HG03045 (cell line): ENCODE measurements at regions not wholly inside any gene's neighbourhood (a gene's known extent, or its start where the extent isn't known, plus 50 kb on each side); places are given as distances from the start of the nearest gene placed in this dataset.

ENCODE experiments used
- ATAC-seq: cut with Tn5 transposase; IDR thresholded peaks from one replicate; pipeline ENCODE4 v1.9.1; 2021; ENCODE audit warnings: mild to moderate bottlenecking, moderate library complexity; ENCODE audit not compliant: unreplicated experiment

DNA sequence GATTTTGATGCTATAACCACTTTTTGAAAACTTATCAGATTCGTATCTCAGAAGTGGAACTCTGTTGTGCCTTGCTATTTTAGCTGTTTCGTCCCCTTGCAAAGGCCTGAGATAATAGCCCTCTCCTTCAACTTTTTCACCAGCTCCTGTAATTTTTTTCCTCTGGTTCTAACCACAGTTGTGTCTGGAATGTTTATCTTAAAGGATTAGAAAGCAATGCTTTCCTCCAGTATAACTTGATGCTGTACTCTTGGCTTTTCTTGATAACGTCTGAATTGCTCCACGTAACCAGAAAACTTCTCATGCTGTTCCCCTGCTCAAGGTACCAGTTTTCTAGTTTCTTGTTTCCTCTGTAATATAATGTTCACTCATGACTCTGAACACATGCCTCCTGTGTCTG is 209.4 kb downstream of the DTWD2 start:
- no peak for ATAC-seq

DNA sequence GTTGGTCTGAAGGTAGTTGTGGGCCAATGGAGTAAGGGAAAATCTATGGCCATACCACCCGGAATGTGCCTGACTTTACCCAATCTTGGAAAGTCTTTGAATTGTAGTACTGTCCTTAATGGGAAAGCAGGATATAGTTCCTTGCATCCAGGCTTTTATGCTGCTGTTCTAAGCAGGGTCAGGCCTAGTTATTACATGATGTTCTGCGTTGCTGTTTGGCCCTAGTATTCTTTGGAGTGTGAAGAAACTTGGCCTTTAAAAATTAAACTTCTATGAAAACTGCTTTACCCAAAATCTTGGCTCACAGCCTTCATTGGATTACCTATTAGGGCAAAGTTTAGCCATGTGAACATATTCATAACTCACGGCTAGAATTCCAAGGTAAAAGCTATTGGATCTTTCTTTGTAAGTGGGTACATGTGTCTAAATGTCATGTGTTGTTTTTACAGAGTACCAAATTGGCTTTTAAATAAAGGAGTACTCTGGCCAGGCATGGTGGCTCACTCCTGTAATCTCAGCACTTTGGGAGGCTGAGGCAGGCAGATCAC is 211.1 kb downstream of the DTWD2 start:
- ATAC-seq = no peak

DNA sequence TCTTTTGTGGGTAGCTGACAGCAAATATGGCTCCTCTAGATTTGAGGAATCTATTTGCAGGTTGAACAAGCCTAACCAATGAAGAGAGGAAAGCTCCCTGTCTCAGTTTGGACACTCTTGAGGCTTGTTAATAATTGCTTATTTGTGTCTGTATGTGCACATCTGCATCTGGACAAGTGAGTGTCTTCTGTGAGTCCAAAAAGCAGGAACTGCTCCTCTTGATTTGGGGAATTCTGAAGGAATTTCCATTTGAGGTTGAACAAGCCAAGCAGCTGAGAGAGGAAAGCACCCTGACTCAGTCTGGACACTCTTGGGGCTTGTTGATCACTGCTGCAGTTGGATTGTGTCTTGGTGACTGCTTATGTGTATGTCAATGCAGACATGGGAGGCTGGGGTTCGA is 211.6 kb downstream of the DTWD2 start:
- peak; percentile 79 for ATAC-seq

DNA sequence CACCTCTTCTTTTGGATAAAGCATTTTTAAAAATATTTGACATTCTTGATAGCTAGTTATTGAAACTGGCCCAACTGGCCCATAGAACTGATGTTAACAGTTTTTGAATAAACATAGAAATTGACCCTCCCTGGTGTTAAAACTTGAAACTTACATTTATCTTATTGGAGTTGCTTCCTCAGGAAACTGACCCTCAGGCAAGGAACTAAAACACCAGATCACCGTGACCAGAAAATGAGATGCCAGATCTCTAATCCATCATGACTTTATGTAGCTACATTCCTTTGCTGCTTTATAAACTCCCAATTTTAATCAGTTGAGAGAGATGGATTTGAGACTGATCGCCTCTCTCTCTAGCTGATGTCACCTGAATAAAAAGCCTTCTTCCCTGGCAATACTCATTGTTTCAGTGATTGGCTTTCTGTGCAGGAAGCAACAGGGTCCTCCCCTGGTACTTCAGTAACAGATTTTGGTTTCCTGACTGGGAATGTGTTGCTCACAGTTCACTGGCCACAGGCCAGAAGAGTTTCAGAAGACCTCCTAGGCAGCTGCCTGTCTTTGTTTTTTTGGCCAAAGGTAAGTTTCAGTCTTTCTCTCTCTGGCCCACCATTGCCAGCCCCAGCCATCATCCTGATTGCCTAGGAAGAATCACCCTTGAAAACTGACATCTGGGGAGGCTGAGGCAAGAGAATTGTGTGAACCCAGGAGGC is 212.4 kb downstream of the DTWD2 start:
- no peak for ATAC-seq

DNA sequence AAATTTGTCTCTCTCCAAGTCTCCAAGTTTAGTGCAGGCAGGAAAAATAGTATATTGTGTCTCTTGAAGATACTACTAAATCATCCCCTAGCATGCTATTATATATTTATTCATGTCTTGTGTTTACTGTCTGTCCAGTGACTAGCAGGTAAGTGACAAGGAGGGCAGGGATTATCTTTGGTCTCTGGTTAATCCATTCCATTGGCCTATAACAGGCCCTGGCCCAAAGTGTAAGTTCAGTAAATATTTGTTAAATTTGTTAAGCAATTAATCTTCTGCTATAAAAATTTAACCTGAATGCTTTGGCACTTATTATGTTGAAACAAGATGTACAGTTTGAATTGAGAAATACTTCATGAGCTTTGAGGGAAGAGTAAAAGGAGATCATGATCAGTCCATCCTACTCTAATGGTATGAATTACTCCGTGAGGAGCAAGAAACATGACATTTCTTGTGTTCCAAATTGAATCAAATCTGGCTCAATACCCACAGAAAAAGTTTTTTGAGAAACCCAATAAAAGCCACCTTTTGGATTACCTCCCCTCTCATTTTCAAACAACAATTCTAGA is 219.7 kb downstream of the DTWD2 start:
- no peak for ATAC-seq

DNA sequence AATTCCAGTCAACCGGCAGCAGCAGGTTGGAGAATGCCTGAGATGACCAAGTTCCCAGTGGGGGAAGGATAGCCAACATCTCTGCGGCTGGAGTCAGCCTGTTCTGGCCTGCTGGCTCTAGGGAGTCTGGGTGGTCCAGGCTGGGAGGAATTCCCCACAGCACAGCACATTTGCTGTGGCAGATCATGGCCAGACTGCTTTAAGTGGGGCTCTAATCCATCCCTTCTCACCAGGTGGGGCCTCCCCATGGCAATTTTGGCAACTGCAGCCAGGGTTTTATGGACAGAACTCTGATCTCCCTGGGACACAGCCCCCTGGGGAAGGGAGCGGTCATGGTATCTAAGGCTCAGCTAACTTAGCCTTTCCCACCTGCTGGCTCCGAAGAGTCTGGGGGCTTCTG is 226.1 kb downstream of the DTWD2 start:
- ATAC-seq = no peak

DNA sequence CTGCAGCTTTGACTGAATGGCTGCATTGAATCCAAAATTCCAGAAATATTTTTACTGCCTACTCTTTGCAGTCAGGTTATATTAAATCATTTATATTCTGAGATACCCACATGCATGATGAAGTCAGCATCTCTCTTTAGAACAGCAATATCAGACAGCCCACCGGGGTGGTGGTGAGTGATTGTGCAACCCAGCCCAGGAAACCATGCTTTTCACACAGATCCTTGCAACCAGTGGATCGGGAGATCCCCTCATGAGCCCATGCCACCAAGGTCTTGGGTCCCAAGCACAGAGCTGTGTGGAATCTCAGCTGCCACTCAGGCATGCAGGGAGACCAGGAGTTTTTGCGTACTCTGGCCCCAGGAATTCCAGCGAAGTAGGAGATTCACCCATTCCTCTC is 226.5 kb downstream of the DTWD2 start:
- no peak for ATAC-seq

DNA sequence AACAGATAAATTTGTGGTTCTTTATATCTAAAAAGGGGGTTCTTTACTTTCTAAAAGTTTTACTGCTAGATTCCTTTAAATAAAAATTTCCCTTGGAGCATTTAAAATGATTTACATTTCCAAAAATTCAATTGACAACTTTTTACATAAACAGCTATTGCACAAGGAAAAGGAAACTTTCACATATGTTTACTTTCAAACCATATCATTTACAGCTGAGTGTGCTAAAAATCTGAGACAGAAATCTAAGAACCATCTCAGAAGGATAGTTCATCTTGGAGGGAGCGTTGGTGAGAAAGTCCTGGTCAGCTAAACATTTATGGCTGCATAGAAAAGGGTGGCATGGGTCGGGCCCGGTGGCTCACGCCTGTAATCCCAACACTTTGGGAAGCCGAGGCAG is 235.4 kb downstream of the DTWD2 start:
- ATAC-seq = no peak

DNA sequence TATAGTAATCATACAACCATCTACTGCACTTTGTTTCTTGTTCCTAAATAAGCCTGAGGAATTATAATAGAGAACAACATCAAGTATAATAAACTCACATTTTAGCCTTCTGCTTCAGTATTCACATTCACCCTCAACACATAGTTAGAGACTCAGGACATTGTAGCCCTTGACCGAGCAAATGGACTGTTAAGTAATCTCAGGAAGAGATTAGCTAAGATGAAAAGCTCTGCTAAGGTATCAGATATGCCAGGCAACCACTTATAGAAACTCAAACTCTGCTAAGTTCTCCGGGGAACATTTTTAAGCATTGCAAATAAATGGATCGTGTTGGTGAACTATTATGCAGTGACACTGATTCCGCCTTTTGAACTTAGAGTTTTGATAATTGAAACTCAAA is 252.0 kb downstream of the DTWD2 start:
- no peak for ATAC-seq

DNA sequence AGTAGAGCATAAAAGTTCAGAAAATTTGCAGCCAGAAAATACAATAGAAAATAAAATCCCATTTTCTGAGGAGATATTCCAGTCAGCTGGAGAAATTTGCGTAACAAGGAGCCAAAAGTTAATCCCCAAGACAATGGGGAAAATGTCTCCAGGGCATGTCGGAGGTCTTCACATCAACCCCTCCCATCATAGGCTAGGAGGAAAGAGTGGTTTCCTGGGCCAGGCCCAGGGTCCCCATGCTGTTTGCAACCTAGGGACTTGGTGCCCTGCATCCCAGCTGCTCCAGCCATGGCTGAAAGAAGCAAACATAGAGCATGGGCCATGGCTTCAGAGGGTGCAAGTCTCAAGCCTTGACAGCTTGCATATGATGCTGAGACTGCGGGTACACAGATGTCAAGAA is 255.0 kb downstream of the DTWD2 start:
- no peak for ATAC-seq

DNA sequence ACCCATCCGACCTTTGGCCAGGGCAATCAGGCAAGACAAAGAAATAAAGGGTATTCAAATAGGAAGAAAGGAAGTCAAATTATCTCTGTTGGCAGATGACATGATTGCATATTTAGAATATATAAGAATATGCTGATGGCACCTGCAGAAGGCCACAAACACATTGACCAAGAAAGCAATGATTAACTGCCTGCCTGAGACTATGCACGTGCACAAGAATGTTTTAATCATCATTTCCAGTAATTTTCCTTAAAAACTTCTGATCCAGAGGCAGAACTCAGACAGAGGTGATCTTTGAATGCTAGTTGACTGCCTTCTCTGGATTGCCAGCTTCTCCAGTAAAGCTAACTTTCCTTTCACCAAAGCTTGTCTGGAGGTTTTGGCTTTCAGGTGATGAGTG is 260.2 kb downstream of the DTWD2 start:
- no peak for ATAC-seq

DNA sequence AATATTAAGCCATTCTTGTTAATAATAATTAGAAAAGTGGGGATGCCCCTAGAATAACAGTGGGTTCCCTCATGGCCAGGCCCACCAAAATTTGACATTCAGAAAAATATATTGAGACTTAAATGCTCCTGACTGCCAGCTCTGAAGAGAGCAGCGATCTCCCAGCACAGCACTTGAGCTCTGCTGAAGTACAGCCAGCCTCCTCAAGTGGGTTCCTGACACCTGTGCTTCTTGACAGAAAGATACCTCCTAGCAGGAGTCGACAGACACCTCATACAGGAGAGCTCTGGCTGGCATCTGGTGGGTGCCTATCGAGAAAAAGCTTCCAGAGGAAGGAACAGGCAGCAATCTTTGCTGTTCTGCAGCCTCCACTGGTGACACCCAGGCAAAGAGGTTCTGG is 261.5 kb downstream of the DTWD2 start:
- ATAC-seq = no peak

DNA sequence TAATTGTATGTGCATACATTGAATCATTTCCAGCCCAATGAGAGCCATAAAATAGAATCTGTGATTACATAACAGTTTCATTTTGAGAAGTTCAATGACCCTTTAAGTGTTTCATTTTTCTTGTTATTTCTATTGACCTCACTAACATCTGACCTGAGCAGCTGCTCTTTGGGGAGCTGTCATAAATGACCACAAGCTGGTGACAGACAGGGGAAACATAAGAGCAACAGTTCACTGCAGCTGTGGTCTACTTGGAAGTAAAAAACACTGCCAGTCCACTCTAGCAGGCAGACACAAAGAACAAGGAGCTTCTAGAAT is 265.4 kb downstream of the DTWD2 start:
- ATAC-seq = peak; percentile 68

DNA sequence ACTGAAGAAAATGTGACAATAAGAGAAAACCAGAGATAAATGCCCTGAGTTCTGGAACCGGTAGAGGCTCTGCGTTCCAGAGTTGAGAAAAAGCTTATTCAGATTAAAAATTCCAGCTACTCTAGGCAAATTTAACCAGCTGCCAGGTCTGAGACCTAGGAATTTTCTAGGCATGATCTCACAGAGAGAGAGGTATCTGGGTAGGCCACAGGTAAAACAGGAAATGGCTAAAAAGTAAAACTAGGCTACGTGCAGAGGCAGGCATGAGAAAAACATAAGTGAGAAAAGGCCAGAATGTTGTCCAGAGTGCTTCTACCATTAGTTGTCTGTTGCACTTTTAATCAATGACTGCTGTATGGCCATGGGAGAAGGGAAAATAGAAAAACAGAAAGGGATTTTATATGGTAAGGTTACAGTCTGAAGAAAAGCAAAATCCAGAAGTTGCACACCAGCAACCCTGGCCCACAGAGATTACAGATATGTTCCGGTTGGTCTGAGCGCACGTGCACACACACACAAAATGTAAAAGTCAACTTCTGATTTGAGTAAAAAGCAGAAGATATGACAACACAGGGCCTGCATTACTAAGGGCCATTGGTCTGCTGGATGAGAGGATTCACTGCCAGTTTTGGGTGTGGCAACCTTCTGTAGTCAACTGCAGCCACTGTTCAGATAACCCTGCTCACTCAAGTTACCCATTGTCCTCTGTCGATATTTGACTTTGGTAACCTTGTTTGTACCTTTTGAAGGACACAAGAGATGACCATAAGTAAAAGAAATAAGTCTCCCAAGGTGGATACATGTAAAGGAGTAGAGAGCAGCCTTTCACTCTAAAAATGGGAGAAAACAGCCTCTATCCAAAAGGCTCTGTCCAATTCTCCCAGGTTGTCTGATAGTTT is 266.0 kb downstream of the DTWD2 start:
- peak; percentile 63 for ATAC-seq

DNA sequence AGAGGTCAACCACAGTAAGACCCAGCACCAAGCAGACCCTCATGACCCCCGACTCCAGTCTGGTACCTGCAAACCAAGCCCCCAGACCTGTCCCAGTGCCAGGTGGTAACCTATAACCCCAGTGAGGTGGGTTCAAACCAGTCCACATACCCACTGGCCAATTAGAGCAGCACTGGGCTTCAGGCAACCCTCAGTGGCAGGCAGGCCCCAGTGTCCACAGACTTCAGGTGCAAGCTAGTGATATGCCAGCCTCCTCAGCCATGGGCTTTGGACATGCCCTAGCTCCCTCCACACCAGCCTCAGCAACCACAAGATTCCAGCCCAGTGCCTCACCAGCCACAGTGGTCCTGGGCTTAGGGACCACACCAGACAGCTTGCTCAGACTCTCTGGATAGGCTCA is 276.6 kb downstream of the DTWD2 start:
- no peak for ATAC-seq

DNA sequence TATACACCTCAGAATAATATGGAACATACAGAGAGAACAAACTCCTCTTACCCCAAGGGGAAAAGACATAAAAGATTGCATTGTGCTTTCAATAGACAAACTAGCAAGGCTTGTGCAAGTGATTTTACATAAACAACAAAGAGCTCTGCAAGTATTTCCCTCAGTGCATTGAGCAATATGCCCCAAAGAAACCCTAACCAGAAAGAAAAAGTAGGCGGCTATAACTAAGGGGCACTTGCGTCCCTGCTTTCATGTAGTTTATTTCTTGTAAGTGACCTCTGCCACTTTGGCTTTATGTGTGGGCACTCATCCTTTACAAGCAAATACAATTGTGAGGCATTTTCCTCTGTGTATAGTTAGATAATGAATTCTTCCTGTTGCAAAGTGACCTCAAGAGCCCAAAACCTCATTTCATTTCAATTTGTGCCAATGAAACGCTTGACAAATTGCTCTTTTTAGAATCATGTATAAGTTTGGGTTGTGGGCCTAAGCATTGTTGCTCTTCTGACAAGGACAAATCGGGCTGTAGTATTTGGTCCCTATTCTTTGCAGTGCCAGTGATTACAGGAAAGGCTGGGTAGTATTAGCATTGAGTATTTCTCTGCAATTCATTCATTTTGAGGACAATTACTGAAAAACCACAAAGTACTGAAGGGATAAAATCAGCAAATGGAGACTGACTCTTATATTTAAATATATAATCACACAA is 282.2 kb downstream of the DTWD2 start:
- no peak for ATAC-seq

DNA sequence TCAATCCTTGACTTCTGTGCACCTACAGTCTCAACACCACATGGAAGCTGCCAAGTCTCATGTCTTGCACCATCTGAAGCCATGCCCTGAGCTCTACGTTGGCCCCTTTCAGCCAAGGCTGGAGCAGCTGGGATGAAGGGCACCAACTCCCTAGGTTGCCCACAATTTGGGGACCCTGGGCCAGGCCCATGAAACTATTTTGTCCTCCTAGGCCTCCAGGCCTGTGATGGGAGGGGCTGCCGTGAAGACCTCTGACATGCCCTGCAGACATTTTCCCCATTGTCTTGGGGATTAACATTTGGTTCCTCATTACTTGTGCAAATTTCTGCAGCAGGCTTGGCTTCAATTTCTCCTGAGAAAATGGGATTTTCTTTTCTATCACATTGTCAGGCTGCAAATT is 285.1 kb downstream of the DTWD2 start:
- no peak for ATAC-seq

DNA sequence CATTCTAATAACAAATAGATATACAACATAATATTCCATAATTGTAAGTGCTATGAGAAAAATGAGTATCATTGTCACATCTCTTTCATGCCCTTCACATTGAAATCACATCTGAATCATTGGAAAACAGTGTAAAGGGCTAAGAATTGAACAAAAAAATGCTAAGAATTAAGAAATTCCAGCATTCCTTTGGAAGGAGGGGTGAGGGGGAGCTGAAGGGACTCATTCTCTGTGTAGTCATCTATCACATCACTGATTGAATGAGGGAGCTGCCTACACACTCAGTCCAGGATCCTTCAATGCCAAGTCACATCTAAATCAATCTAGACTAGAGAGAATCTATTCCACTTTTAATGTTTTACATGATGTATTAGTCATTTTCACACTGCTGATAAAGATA is 286.6 kb downstream of the DTWD2 start:
- ATAC-seq = no peak

DNA sequence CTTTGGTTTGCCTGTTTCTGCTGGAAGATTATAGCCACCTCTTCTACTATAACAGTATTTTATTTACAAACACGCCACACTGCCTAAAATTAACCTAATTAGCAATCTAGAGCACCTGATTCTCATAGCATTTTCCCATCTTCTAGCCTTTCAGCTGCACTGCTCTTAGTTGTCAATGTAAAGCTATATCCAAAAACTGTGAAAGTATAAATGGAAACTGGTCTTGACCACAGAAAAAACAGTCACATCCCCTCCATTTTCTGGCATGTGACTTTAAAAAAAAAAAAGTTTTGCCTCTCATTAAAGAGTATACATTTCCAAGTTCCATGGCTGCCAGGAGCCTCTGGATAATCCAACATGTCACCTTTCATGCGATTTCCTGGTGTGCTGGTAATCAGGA is 287.8 kb downstream of the DTWD2 start:
- ATAC-seq = no peak

DNA sequence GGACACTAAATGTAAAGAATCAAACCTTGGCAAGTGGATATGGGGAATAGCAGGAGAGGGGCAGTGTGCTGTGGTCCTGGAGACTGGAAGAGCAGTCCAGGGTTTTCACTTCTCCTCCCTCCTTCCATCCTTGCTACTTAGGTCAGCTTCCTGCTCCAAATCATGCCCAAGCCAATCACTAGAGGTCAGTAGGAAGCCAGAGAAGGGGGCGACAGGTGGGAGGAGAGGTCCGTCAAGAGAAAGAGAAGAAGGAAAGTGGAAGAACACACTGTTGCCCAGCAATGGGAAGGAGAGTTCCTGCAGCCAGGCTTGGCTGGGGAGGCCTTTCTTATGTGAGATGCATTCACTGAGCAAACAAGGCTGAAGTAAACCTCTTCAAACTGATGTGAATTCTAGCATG is 289.6 kb downstream of the DTWD2 start:
- no peak for ATAC-seq

DNA sequence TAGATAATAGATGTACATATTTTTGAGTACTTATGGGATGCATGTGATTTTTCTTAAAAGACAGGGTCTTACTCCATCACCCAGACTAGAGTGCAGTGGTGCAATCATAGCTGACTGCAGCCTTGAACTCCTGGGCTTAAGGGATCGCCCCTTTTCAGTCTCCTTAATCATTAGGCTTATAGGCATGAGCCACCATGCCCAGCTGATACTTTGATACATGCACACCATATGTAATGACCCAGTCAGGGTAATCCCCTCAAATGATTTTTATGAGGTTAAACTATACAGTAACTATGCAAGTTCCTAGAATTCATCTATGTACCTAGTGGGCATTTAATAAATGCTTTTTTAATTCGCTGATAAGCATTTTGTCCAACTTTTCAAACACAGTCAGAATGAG is 292.3 kb downstream of the DTWD2 start:
- ATAC-seq = no peak
